GM12865 (cell line): ENCODE measurements at regions not wholly inside any gene's neighbourhood (a gene's known extent, or its start where the extent isn't known, plus 50 kb on each side); places are given as distances from the start of the nearest gene placed in this dataset.

Experiments used
- DNase-seq: peaks from one replicate; pipeline ENCODE4 v3.0.0; 2010; ENCODE audit warnings: low read depth
- H3K4me3 ChIP-seq: 2 replicates; pipeline ENCODE4 v1.5.1; 2011; ENCODE audit warnings: mild to moderate bottlenecking, low read depth, low read length, control low read depth
- CTCF ChIP-seq: IDR thresholded peaks from 2 replicates; pipeline ENCODE4 v1.5.1; 2011; ENCODE audit warnings: low read length, control low read depth, low read depth, inconsistent platforms; ENCODE audit not compliant: insufficient read depth; ENCODE audit errors: missing control alignments

- no peak for DNase-seq
- no peak overlapping the region for H3K4me3 ChIP-seq
- no peak for TF ChIP-seq CTCF
Measured at GRCh38 chr2:37507051-37507410, 162.6 kb downstream of the QPCT start.

DNA sequence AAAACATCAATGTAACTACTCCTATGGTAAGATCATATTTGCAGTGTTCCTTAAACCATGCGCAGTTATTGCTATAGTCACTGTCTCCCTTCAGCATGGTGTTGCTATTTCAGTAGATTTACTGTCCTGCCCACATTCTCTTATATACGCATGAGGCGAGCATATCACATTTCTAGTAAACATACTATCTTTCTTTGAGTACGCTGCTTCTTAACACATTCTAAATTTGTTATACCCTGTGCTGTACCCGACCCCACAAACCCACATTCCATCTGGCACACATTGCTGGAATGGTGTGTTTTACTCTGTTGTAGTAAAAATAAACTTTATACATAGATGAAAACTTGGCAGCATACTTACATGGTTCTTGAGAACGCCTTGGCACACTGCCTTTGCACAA is 163.3 kb downstream of the QPCT start:
- TF ChIP-seq CTCF: no peak
- H3K4me3 ChIP-seq: no peak overlapping the region
- no peak for DNase-seq

- H3K4me3 ChIP-seq: no peak overlapping the region
- no peak for DNase-seq
- no peak for TF ChIP-seq CTCF
Measured at GRCh38 chr2:37512971-37513370, 158.5 kb downstream of the CDC42EP3 start.

- TF ChIP-seq CTCF: no peak
- no peak for DNase-seq
- H3K4me3 ChIP-seq: no peak overlapping the region
Measured at GRCh38 chr2:37523814-37524362, 147.6 kb downstream of the CDC42EP3 start.

GRCh38 chr2:37526323-37526722 is 145.1 kb downstream of the CDC42EP3 start:
- peak; percentile 34 for DNase-seq
- no peak overlapping the region for H3K4me3 ChIP-seq
- no peak for TF ChIP-seq CTCF

- no peak for TF ChIP-seq CTCF
- H3K4me3 ChIP-seq: no peak overlapping the region
- DNase-seq: no peak
Measured at GRCh38 chr2:37526856-37527255, 144.6 kb downstream of the CDC42EP3 start.

- TF ChIP-seq CTCF: no peak
- H3K4me3 ChIP-seq: no peak overlapping the region
- no peak for DNase-seq
Measured at GRCh38 chr2:37527361-37527760, 144.1 kb downstream of the CDC42EP3 start.
